SW480 (cell line): ENCODE measurements at regions not wholly inside any gene's neighbourhood (a gene's known extent, or its start where the extent isn't known, plus 50 kb on each side); places are given as distances from the start of the nearest gene placed in this dataset.
"Not testable (repeated sequence)": the region's sequence is repeated elsewhere in the genome, so short reads cannot be mapped to it uniquely, and the experiment has no call there.

Experiments used
- DNase-seq: peaks from one replicate; pipeline ENCODE4 v3.0.0-alpha.2; 2016; ENCODE audit warnings: low spot score

DNA sequence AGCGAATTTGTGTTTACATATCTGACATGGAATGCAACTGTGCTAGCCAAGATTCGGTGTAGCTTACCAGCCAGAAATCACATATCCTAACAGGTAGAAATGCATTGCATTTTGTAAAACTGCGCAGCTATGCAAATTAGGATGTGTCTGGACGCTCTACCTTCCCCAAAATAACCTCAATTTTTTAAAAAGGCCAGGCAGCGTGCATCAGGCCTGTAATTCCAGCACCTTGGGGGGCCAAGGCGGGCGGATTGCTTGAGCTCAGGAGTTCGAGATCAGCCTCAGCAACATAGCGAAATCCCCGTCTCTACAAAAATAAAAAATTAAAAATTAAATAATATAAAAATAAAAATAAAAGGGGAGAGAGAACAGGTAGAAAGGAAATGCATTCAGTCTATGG, 305.0 kb downstream of the TYW1 start:
- DNase-seq = no peak

DNA sequence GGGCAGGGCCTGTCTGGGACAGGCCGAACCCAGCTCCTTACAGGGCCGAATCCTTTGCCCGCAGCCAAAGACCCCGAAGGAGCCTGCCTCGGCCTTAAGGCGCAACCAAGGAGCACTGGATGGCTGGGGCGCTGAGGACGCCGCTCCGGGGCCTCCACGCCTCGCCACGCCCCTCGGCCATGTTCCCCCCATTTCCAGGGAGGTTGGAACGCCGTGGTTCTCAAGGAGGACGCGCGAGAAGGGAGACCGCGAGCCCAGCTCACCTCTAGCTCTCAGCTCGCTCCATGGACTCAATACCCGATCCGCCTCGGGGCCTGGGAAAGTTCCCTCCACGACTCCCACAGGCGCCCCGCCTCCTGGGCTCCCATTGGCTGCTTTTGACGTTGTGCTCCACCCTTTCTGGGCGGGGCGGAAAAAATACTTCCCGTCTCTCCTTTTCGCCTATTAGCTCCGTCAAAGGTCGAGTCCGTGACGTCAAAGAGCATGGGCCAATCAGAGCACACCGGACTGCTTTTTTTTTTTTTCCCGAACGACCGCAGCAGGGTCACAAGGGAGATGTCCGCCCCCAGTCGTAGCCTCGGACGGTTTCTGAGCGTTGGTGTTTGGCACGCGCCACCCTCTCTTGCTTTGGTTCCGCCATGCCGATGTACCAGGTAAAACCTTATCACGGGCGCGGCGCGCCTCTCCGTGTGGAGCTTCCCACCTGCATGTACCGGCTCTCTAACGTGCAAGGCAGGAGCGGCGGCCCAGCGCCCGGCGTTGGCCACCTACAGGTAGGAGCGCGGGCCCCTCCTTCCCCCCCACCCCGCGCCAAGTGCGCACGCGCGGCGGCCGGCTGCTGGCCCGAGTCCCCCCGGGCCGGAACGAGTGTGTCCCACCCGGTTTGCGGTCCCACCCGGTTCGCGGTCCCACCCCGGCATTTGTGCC, 305.7 kb downstream of the TYW1 start:
- peak; percentile 99 for DNase-seq

DNA sequence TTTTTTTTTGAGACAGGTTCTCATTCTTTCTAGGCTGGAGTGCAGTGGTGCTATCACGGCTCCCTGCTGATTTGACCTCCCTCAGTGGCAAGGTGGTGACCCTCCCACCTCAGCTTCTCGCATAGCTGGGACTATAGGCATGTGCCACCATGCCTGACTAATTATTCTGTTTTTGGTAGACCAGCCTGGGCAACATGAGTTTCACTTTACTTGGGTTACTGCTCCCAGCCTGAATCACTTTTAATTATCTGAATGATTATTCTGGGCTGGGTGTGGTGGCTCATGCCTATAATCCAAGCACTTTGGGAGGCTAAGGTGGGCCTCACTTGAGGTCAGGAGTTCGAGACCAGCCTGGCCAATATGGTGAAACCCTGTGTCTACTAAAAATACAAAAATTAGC, 308.2 kb downstream of the TYW1 start:
- not testable (repeated sequence) for DNase-seq

DNA sequence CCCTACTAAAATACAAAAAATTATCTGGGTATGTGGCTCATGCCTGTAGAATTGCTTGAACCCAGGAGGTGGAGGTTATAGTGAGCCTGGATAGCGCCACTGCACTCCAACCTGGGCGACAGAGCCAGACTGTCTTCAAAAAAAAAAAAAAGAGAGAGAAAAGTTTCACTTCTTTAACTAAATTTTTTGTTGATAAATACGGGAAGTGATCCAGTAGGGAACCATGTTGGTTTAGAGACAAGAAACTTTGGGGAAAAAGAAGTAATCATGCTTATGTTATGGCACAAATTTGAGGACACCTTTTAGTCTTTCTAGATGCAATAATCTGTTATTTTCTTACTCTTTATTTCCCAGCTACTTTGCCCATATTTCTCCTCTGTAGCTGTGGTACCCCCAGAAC, 309.7 kb downstream of the TYW1 start:
- DNase-seq = no peak

DNA sequence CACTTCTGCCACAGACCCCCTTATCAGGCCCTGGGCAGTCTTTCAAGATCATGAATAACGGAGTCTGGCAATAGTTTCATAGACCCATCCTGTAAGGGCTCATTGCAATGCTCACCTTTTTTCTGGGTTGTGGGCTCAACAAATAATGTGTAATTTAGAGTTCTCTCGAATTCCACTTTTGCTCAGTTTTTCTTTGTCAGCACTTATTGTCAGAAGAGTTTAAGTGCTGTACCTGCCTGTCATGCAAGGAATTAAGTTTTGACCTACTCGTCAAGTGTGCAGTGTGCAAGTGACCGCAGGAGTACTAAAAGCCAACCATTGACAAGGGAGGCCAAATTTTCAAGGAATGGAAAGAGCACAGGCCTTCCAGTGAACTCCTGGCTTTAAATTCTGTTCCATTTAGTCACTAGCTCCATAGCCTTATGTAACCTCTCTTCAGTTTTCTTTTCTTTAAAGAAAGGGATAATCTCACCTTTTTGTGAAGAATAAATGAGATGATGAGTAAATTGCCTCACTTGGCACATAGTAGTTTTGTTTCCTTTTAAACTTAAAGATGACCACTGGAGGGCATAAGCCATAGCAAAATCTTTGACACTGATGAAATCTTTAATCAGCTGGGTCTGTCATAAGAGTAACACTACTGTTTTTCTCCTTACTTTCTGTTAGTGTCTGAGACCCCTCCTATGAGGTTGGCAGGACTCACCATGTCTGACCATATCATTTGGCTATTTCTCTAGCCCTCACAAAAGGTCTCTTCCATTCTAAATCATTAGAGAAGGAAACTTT, 313.3 kb downstream of the TYW1 start:
- no peak for DNase-seq

DNA sequence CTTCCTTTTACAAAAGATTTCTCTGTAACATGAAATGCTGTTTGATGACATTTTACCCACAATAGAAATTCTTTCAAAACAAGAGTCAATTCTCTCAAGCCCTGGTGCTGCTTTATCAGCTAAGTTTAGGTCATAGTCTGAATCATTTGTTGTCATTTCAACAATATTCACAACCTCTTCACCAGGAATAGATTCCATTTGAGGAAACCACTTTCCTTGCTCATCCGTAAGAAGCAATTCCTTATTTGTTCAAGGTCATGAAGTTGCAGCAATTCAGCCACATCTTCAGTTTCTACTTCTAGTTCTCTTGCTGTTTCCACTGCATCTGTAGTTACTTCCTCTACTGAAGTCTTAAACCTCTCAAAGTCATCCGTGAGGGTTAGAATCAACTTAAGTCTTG, 315.3 kb downstream of the TYW1 start:
- DNase-seq = no peak

DNA sequence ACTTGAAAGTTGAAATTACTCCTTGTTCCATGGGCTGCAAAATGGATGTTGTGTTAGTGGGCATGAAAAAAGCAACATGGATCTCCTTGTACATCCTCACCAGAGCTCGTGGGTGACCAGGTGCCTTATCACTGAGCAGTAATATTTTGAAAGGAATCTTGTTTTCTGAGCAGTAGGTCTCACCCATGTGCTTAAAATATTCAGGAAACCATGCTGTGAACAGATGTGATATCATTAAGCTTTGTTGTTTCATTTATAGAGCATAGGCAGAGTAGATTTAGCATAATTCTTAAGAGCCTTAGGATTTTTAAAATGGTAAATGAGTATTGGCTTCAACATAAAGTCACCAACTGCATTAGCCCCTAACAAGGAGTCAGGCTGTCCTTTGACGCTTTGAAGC, 316.6 kb downstream of the TYW1 start:
- DNase-seq = no peak

DNA sequence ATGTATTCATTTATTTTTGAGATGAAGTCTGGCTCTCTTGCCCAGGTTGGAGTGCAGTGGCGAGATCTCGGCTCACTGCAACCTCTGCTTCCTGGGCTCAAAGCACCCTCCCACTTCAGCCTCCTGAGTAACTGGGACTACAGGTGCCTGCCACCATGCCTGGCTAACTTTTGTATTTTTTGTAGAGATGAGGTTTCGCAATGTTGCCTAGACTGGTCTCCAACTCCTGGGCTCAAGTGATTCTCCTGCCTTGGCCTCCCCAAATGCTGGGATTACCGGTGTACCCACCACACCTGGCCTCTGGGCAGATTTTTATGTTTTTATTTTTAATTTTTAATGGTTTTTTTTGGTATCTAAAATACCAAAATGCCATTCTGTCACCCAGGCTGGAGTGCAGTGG, 320.3 kb downstream of the TYW1 start:
- DNase-seq = not testable (repeated sequence)

DNA sequence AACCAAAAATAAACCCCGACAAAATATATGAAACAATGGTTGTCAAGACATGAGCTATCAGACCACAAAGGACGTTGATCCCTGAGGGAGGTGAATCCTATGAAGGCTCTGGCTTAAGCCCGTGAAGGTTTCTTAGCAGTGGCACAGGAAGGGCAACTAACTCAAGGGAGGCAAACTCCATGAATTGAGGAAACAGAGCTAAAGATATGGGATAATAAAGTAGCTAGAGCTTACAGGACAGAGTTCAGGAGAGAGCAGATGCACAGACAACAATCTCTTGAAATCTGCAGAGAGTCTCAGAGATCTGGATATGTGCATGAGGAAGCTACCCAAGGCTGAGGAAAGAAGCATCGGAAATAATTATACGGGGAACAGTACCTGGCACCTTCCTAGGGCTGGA, 331.6 kb downstream of the TYW1 start:
- DNase-seq = not testable (repeated sequence)

DNA sequence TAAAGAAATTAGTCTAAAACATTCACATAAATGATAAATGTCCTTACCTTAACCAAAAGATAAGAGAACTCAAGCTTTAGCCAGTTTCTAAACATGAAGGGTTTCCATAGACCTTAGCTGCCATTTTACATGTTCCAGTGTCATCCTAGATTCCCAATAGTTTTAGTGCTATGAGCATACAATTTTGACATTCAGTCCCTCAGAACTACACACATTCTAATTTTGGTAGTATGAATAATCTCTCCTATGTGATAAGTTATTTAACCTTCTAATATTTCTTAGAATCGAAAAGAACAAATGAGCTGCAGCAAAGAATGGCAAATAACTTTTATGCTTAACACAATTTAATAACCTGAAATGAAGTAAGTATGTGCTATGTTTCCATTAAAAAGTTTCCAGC, 338.5 kb downstream of the TYW1 start:
- DNase-seq = not testable (repeated sequence)

DNA sequence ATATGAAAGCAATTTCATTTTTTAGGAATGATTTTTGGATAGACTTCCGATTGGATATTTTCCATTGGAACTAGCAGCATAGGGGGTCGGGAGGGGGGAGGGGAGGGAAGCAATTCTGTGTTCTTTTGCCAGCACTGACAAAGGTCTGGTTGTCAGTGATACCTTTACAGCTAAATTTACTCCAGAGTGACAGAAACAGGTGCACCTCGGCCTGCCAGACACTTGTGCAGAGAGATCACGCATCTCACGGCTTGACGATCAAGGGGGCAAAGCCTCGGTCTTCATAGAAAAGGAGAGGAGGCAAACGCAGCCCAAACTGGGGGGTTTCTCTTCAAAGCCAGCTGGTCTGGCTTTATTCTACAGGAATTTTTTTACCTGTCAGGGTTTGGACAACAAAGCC, 339.0 kb downstream of the TYW1 start:
- DNase-seq = not testable (repeated sequence)

DNA sequence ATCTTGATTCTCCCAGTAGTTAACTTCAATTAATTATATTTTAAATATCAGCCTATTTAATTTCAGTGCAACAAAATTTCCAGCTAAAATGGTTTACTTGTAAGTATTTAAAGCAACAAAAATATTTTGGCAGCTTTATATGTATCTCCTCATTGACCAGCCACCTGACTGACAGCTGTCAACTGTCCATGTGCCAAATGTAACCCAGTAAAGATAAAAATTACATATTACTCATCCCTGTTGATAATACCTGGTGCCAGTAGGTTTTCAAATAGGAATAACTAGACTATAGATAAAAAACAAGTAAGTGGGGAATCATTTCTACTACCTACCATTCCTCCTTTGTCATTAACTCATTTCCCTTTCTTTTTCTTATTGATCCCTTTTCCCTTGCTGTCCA, 341.9 kb downstream of the TYW1 start:
- DNase-seq = not testable (repeated sequence)

DNA sequence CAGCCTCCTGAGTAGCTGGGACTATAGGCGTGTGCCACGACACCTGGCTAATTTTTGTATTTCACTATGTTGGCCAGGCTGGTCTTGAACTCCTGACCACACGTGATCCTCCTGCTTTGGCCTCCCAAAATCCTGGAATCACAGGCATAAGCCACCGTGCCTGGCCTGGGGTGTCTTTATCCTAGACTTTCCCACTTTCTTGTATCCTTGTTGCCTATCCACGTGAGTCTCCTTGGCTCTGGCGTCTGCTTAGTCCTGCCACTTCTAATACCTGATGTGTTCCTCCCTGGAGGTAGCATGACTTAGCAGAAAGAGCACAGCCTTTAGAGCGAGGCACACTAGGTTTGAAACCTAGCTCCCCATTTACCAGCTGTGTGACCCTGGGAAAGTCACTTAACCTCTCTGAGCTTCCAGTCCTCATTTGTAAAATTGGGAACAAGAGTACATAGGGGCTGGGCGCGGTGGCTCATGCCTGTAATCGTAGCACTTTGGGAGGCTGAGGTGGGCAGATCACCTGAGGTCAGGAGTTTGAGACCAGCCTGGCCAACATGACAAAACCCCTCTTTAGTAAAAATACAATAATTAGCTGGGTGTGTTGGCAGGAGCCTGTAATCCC, 344.6 kb downstream of the TYW1 start:
- DNase-seq = no peak

DNA sequence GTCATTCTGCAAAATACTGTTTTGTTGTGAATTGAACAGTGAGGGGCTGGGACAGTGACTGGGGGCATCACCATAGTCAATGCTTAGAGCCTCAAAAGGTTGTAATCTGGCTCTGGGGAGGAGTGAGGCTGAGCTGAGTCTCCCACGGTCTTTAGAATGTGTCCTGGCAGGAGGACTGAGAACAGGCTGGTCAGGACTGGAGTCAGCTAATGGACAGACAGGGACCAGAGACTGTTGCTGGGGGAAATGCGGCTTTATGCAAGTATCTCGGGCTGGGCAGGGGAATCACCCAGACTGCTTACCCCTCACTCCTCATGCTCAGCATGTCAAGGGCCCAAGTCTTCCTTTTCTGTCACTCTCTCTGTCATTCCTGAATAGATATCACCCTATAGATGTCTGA, 346.5 kb downstream of the TYW1 start:
- no peak for DNase-seq

DNA sequence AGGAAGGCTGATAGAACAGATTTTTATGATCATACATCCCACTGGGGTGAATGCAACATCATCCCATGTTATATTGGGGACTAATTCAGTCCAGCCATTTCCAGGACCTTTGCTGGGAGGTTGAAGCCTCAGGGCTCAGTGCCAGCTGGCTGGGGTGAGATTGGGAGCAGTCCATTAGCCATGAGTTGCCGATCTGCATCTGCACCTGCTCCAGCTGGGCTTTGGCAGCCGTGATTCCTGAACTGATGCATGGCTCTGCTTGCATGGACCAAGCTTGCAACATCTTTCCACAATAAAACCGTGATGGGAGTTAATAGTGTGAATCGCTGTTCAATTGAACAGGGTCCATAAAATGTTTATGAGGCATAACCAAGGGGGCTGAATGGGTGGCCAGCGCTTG, 346.9 kb downstream of the TYW1 start:
- DNase-seq = no peak

DNA sequence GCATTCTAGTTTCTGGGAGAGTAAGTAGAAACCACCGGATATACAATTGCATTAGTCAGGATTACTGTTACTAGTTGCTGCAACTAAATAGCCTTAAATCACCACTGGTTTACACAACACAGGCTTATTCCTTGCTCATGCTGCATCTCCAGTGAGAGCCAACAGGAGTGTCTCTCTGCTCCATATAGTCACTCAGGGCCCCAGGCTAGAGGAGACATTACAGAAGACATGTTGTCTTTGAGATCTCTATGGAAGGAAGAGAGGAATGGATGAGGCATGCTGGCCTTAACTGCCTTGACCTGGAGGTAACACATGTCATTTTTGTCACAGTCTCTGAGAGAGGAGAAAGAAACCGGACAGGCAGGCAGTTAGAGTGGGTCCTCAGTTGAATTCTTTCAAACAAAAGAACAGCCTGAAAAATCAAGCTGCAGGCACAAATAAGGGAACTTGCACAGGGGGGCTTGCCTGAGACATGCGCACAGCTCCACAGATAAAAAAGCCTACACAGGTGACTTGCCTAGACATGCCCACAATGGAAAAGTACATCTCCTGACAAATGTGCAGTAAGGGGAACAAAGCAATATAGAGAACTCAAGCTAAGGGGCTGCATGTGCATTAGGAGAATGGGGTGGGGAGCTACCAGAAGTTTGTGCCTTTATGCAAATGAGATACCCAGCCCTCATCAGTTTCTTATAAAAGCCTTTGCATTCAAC, 348.0 kb downstream of the TYW1 start:
- no peak for DNase-seq

DNA sequence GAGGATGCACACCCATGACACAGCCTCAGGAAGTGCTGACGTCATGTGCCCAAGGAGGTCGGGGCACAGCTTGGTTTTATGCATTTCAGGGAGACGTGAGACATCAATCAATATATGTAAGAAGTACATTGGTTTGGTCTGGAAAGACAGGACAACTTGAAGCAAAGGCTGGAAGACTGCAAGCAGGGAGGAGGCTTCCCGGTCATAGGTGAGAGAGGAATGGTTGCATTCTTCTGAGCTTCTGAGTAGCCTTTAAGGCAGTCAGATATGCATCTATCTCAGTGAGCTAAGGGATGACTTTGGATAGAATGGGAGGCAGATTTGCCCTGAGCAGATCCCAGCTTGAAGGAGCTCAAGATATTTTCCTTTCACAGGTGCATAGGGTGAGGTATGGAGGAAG, 349.5 kb downstream of the TYW1 start:
- DNase-seq = no peak

DNA sequence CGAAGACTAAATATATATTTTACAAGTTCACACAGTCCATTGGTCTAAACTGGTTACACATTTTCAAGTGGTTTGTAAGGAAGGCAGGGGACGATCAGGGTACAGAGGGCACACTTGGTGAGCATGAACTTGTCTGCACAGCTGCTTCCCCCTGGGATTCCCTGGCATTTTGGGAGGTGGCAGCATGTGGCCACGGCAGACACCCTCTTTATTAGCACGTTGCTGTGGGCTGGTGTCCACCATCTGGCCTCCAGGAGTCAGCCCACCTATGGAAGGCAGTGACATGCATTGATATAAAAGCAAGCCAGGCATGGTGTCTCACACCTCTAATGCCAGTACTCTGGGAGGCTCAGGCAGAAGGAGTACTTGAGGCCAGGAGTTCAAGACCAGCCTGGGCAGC, 350.2 kb downstream of the TYW1 start:
- no peak for DNase-seq

DNA sequence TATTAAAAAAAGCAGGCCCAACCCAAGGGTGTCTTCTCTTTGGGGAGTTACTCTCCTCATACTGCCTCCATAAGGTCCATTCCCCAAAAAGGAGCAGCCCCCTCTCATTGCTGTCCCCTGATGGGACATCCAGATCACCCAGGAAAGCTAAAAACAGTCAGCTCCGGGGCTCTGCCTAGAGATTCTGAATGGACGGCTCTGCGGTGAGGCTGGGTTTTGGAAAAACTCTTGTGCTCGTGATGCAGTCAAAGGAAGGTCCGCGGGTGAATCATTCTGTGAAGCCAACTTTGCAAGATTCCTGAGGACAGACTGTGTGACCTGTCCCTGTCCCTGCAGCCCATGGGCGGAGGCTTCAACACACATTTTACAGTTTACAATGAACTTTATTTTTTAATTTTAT, 351.5 kb downstream of the TYW1 start:
- DNase-seq = no peak

DNA sequence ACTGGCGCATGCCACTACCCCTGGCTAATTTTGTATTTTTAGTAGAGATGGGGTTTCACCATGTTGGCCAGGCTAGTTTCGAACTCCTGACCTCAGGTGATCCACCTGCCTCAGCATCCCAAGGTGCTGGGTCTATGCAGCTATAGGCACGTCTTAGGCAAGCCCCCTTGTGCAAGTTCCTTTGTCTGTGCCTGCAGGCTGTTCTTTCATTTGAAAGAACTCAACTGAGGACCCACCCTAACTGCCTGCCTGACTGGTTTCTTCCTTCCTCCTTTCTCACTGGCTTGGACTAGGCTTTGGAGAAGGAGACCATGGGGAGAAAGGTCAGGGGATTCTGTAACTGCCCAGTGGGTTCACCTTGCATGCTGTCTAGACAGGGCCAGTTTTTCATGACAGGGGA, 361.0 kb downstream of the TYW1 start:
- DNase-seq = not testable (repeated sequence)

DNA sequence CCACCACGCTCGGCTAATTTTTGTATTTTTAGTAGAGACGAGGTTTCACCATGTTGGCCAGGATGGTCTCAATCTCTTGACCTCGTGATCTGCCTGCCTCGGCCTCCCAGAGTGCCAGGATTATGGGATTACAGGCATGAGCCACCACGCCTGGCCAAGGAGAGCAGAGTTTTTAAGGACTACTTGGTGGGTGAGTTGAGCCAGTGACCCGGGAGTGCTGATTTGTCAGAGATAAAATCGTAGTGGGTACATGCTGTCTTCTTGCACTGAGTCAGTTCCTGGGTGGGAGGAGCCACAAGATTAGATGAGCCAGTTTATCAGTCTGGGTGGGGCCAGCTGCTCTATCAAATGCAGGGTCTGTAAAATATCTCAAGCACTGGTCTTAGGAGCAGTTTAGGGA, 361.7 kb downstream of the TYW1 start:
- not testable (repeated sequence) for DNase-seq

DNA sequence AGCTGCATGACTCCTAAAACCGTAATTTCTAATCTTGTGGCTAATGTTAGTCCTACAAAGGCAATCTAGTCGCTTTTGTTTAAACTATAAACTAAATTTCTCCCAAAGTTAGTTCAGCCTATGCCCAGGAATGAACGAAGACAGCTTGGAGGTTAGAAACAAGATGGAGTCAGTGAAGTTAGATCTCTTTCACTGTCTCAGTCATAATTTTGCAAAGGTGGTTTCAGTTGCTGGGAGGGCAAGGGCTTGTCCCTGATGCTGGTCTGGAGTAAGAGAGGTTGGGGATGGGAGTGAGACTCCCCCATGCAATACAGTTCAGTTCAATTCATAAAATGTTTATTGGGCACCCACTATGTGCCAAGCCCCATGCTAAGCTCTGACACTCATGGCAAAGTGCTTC, 362.1 kb downstream of the TYW1 start:
- not testable (repeated sequence) for DNase-seq
